GM21619 (cell line): ENCODE measurements at regions not wholly inside any gene's neighbourhood (a gene's known extent, or its start where the extent isn't known, plus 50 kb on each side); places are given as distances from the start of the nearest gene placed in this dataset.

Source experiments
- ATAC-seq: cut with Tn5 transposase; IDR thresholded peaks from one replicate; pipeline ENCODE4 v1.9.1; 2021; ENCODE audit not compliant: unreplicated experiment

DNA sequence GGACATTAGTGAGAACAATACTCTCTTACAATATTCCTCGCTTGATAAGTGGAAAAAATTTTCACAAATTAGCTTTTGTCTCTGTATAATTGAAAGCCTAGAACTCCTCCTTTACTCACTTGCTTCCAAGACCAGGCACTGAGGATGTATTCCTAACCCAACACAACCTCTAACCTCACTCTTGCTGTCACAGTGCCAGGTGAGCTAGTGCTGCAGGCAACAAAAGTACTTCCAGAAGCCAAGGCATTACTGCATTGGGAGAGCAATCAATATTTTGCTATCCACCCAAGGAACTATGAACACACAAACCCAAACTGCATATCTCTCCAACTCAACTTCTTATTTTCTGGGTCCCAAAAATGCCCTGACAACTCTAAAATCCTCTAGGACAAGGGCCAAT lies 1081.0 kb downstream of the VRK1 start:
- ATAC-seq = no peak

DNA sequence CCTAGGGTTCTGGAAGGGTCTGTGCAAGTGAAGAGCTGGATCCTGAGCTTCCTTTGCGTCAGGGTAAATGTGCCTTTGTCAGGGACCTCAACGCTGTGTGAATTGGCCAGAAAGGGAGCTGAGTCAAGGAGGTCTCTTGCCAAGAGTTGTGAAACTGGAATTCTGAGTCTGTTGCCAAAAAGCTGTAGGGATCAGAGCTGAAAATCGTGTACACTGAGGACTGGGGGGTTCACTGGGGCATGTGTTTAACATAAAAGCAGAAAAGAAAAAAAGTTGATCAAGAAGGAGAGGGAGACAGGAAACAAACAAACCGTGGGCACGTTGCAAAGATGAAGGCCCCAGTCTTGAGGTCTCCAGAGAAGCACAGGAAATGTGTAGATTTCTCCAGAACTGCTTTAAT lies 1081.5 kb downstream of the VRK1 start:
- ATAC-seq = no peak

GRCh38 chr14:97887690-97888089 lies 1090.5 kb downstream of the VRK1 start:
- ATAC-seq = no peak

GRCh38 chr14:97888331-97888730 lies 1091.1 kb downstream of the VRK1 start:
- no peak for ATAC-seq

GRCh38 chr14:97891515-97891914 lies 1094.3 kb downstream of the VRK1 start:
- no peak for ATAC-seq

GRCh38 chr14:97894552-97894951 lies 1097.4 kb downstream of the VRK1 start:
- ATAC-seq = no peak

- ATAC-seq = no peak
Measured at GRCh38 chr14:97900196-97900854, 1103.1 kb downstream of the VRK1 start.

DNA sequence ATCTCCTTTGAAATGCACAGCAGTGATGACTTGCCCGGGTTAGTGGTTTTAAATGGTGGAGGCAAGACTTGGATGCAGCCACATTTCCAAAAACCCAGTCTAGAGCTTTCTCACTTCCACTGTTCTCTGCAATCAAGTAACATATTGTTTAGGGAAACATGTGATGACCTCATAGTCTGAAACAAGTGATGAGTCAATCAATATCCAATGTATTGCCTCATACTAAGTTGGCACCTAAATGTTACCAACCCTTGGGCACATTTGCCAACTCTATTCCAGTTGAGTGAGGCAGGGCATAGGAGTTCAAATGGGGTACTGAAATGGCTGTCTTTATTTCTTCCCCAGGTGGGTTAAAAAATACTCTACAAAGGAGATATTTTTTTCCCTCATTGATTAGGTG lies 1105.4 kb downstream of the VRK1 start:
- ATAC-seq = no peak

DNA sequence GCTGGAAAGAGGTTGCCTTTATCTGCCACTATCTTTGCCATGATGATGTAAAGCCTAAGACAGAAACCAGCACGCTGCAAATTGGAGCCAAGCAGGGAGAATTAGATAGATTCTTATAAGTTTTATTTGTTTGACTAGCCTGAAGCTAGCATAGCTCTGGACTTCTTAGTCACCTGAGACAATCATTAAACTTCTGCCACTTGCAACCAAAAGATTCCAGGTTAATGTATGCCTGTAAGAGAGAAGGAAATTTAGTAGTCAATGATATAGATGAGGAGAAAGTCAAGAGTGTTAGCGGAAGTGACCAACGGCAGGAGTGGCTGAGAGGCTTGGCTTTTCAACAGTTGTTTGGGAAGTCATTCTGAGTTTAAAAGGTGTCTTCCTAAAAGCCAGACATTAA lies 1106.6 kb downstream of the VRK1 start:
- ATAC-seq = no peak

GRCh38 chr14:97912217-97912616 lies 1115.0 kb downstream of the VRK1 start:
- no peak for ATAC-seq

- ATAC-seq = no peak
Measured at GRCh38 chr14:97916100-97916499, 1118.9 kb downstream of the VRK1 start.

GRCh38 chr14:97916669-97917568 lies 1119.7 kb downstream of the VRK1 start:
- no peak for ATAC-seq

- no peak for ATAC-seq
Measured at GRCh38 chr14:97920201-97920600, 1123.0 kb downstream of the VRK1 start.

DNA sequence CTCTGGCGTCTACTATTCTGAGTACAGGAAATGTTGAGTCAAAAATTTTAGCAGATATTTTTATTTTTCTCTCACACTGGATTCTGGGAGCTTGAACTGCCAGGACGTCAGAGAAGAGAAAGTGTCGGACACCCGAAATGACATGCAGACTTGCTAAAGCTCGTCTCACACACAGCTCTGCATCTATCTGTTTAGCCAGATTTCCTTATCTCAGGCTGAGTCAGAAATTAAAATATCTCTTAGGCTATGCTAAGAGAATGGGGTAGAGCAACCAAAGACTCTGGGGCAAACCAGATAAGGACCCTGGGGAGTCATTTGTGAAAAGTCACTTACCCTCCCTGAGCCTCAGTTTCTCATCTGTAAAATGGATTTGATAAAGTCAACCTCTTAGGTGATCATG lies 1124.1 kb downstream of the VRK1 start:
- ATAC-seq = no peak

DNA sequence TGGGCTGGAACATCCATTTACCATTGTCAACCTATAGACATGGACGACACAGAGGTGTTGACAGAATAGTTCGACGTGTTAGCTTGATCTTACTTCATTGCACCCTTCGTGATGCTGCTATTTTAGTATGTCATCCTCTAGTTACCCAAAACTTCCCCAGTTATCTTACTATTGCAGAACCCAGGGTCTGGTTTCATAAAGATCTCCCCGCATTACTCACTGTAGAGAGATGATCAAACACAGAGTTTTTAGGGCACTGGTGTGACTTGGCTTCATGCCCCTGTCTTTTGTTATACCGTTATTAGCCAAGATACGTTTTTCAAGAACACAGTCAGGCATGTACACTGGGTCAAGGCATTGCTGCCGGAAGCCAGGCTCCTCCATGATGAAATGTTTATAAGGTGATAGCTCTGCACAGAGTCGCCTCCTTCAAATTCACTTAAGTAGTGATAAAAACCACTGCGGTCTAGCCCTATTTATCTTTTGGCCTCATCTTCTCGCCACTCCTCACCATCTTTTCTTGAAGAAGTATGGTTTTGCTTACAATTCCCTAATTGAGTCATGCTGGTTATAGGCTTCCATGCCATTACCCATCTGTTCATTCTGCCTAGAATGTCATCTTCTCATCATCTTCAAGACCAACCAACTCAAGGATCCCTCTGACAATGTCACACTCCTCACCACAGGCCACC lies 1127.9 kb downstream of the VRK1 start:
- ATAC-seq = no peak

GRCh38 chr14:97930166-97930565 lies 1133.0 kb downstream of the VRK1 start:
- ATAC-seq = no peak

- no peak for ATAC-seq
Measured at GRCh38 chr14:97931273-97931672, 1134.1 kb downstream of the VRK1 start.

- no peak for ATAC-seq
Measured at GRCh38 chr14:97942921-97943320, 1145.7 kb downstream of the VRK1 start.

DNA sequence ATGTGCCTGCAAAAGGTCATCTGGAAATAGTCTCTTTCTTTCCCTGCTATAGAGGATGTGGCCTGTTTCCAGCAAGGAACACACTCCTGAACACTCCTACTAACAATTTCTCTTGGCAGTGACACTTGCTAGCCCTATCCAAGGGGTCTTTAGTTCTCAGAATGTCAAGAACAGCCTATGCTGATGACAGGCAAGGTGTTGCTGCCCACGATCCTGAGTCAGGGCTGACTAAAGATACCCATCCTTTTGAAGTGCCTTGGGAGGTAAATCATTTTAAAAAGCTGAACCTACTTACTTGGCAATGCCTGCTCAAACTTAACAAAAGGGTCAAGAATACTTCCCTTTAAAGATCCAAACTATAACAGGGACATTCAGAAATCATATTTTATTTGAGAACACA lies 1146.4 kb downstream of the VRK1 start:
- no peak for ATAC-seq

DNA sequence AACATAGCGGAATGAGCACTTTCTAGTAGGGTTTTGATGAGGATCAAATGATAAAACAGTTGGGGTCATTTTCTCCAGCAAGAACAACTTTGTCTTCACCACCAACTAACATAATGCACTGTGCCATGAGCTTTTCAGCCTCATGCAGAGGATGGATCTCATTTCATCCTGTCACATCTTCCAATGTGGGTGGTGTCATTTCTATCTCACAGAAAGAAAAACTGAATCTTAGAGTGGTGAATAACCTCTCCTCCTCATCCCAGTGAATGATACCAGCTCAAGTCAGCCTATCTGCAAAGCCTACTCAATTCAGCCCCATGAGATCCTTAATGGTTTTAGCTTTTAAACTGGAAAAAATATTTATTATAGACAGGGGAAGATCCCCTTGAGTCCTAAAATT lies 1147.2 kb downstream of the VRK1 start:
- ATAC-seq = no peak

DNA sequence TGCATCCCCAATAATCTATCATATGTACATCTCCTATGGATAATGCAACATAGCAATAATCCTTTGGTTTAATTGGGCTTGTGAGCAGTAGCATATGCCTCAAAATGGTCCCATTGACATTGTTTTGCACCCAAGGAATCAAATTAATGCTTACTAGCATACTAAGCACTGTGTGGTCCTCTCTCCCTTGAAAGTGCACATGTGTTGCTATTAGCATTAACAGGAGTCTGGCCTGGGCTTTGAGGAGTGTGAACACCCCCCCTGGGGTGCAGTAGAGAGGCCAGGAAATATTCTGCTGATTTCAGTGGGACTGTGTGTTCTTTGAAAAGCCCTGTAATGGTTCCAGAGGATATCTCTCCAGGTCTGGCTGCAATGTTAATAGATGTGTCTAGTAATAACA lies 1148.4 kb downstream of the VRK1 start:
- no peak for ATAC-seq

GRCh38 chr14:97946240-97946639 lies 1149.1 kb downstream of the VRK1 start:
- ATAC-seq = no peak
